NAMALWA (cell line): ENCODE measurements at regions not wholly inside any gene's neighbourhood (a gene's known extent, or its start where the extent isn't known, plus 50 kb on each side); places are given as distances from the start of the nearest gene placed in this dataset.
"Not testable (repeated sequence)": the region's sequence is repeated elsewhere in the genome, so short reads cannot be mapped to it uniquely, and the experiment has no call there.

Source experiments
- DNase-seq: peaks from one replicate; pipeline ENCODE4 v3.0.0-alpha.2; 2015; ENCODE audit warnings: low spot score

DNA sequence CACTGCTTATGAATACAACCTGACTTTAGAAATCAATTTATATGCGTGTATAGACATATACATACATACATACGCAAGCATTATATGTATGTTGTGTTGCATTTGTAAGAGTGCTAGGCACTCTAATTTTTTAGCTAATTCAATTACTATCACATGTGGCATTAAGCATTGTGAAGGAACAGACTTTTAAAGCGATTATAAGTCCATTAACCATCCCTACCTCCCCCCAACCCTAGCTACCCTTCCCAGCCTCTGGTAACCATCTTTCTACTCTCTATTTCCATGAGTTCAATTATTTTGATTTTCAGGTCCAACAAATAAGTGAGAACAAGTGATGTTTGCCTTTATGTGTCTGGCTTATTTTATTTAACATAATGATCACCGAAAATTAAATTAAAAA is 453.8 kb downstream of the DOK5 start:
- no peak for DNase-seq

DNA sequence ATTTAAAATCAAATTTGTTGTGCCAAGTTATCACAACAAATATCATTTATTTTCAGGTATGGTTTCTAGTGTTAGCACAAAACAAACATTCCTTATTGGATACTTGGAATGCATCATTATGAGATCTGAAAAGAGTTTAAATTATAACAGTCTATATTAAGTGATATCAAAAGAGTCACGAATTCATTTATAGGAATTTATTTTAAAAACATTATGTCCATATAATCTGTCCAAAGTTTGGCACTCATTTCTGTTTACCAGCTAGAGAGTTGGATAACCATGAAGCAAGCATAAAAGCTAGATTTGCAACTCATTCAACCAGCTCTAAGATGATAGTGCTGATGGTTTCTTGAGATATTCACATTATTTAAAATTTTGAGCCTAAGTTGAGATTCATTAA is 453.2 kb downstream of the DOK5 start:
- no peak for DNase-seq

DNA sequence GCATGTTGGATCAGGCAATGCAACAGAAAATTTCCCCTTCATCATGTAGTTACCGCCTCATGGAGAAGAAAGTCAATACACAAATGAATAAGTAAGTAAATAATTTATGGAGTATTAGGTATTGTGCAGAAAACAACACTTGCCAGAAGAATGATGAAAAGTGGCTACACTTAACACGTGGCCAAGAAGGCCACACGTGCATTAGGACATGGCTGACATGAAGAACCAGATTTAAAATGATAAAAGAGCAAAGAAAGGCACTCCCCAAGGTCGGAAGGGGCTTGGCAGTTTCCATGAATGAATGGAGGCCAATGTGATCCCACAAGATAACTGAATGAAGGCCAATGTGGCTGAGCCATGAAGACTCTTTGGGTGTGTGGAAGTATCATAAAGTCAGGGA is 447.2 kb downstream of the DOK5 start:
- DNase-seq, result no peak

DNA sequence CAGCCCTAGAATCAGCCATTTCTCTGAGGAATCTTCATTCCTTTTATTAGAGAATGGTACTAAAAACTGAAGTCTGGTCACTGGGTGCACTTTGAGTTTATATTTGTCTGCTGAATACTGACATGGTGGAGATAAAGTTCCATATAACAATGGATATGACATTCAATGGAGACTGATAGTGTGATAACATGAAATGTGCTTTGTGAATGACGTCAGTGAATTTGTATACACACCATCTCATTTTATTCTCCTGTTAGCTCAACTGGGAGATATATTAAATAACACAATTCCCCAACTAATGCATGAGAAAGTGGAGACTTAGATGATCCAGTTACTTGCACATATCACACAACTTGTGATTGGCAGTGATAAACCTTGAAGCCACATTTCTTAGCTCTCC is 446.7 kb downstream of the DOK5 start:
- no peak for DNase-seq

DNA sequence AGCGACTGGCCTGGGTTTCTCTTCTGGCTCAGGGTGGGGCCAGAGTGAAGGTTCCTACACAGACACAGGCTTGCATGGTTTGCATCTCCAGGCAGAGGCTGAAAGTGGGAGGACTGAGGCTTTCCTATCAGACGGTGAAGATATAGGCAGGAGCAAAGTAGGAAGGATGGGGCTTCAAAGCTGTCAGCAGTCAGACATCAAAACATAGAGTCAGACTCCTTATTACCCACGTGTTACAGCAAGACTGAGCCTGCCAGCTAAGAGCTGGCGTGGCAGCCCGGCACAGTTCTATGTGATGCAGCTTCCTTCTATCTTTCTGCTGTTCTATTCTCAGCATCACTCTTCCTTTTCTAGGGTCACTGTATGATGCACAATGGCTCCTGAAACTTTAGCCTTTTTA is 445.1 kb downstream of the DOK5 start:
- DNase-seq, result no peak

DNA sequence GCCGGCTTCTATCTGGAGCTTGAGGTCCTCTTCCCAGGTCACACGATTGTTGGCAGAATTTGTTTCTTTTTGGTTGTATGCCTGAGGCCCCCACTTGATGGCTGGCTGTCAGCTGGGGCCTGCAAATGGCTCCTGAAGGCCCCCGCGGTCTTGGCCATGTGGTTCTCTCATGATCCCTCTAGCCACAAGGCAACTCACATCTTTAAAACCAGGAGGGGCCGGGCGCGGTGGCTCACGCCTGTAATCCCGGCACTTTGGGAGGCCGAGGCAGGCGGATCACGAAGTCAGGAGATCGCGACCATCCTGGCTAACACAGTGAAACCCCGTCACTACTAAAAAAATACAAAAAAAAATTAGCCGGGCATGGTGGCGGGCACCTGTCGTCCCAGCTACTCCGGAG is 443.6 kb downstream of the DOK5 start:
- DNase-seq, result not testable (repeated sequence)

DNA sequence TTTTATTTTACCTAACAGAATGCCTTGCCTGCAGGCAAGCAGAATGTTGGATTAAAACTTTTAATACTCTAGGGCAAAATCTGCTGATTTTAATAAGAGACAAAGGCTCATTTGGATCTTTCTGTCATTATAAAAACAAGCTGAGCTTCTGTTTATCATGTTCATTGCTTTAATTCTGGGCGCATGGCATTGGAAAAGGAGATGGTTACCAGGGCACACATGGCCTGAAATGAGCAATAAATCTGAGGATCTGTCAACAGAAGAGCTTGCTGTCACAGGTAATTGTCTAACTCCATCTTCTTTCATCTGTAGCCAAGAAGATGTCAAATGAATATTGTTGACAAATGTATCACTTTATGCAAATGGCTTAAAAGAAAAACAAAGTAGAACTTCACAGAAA is 439.6 kb downstream of the DOK5 start:
- DNase-seq, result no peak

DNA sequence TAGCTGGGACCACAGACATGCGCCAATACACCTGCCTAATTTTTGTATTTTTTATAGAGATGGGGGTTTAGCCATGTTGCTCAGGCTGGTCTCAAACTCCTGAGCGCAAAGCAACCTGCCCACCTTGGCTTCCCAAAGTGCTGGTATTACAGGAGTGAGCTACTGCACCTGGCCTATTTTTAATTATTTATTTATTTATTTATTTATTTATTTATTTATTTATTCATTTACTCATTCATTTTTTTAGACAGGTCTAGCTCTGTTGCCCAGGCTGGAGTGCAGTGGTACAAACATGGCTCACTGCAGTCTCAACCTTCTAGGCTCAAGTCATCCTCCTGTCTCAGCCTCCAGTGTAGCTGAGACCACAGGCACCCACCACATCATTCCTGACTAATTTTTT is 434.3 kb downstream of the DOK5 start:
- no peak for DNase-seq

DNA sequence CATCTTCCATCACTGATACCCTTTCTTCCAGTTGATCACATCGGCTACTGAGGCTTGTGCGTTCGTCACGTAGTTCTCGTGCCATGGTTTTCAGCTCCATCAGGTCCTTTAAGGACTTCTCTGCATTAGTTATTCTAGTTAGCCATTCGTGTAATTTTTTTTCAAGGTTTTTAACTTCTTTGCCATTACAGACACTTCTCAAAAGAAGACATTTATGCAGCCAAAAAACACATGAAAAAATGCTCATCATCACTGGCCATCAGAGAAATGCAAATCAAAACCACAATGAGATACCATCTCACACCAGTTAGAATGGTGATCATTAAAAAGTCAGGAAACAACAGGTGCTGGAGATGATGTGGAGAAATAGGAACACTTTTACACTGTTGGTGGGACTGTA is 430.7 kb downstream of the DOK5 start:
- DNase-seq, result not testable (repeated sequence)

DNA sequence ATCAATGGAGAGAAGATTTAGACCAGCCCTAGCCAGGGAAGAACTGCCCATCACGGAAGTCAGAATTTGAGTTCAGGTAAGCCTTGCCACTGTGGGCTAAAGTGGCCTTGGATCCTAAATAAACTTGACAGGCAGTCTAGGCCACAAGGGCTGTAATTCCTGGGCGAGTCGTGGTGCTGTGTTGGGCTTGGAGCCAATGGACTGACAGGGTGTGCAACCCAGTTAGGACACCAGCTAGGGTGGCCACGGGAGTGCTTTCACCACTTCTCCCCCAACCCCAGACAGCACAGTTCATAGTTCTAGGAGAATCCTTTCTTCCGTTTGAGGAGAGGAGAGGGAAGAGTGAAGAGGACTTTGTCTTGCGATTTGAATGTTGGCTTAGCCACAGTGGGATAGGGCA is 422.4 kb downstream of the DOK5 start:
- no peak for DNase-seq

DNA sequence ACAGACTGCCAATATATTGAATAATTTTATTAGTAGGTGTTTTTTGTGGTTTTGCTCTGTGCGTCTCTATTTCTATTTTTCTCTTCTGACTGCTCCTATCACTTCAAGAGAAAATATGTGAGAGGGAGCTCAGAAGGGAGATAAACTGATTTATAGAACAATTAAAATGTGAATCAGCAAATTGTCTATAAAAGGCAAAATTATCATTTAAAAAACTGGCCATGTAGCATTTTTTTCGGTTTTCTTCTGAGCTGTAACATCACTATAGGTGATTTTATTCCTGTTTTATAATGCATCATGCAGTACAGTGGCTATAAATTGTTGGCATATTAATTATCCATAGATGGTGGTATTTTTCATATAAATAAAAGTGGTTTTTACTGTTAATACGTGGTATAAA is 416.5 kb downstream of the DOK5 start:
- no peak for DNase-seq

DNA sequence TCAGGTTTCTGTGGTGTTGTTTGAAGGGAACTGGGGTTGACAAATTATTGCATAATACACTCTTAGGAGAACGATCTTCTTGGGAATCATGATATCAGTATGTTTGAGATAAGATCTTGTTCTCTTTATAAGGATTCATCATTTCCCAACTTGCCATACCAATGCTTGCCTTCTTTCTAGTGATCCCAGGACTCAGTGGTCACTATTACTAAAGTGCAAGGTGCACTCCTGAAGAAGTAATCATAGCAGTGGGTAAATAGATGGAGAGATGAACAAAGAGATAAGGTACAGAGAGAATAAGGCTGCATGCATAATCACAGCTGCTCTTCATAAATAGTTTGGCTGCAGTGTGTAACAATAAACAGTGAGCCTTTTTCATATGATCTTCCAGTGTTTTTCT is 404.0 kb downstream of the DOK5 start:
- DNase-seq, result no peak

DNA sequence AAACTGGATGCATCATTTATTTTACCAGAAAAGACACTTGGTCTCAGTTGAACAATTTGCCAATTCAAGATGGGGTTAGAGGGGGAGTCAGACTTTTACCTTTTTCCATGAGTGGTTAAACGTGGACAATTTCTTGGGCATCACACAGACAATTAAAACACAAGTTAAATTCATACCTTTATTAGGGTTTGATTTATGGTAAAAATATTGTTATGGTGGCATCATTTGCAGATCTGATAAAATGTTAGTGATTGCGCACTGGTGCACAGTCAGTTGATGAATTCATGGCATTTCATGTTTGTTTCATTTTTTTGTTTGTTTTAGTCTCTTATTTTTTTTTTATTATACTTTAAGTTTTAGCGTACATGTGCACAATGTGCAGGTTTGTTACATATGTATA is 399.9 kb downstream of the DOK5 start:
- no peak for DNase-seq

DNA sequence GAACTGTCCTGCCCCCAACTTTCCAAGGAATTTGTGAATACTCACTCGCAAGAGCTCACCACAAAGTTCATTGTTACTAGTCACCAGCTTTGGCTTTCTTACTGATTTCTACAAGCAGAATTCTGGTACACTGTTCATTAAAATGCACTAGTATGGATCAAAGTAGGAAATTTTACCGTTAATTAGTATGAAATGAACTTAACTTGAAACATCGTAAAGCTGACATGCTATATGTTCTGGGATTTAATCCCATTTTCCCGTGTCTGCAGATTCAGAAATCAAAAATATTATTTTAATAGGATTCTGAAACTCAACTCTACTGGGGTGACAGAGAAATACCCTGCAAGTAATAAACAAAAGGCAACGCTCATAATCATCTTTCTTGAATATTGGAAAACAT is 399.3 kb downstream of the DOK5 start:
- no peak for DNase-seq

DNA sequence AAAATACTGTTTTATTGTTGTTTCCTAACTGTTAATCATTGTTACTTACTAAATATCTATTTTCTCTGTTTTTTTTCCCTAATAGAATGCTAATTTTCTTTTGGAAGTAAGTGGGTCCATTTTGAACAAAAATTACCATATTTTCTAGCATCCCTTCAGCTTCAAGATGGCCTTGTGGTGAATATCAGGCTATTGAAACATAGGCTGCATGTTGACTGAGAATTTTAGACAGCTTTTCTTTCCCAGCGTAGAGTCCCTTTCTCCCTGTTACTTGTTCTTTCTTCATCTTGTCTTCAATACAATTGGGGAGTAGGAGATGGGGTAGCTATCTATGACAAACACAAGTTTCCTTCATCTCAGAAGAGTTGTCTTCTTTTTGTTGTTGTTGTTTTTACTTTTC is 397.0 kb downstream of the DOK5 start:
- no peak for DNase-seq

DNA sequence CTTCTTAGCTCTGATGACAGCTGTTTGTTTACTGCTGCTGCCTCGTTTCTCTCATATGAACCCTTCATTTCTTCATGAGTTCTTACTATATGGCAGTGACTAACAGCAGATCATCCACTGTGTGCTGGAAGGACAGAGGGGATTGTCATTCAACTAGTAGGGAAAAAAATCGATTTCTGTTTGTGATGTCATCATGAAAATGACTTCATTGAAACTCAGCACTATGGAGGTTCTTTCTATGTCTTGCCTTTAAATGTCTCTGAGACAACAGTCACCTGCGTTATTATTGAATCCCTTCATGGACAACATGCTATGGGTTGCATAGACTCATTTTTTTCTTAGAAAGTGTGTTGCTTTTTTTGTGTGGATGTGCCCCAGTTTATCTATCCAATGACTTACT is 394.4 kb downstream of the DOK5 start:
- no peak for DNase-seq

DNA sequence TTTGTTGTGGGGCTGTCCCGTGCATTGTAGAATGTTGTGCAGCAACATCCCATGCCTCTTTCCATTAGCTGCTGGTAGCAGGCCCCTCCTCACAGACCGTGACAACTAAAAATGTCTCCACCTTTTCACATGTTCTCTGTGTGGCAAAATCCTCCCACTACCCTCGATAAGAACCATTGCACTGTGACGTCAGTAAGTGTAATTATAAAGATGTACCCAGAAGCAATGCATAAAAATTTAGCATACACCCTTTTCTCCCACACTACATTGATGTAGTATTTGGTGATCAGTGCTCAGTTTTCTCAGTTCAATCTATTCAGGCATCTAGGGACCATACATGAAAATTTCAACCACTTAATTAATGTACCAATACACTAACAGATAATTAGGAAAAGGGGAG is 389.9 kb downstream of the DOK5 start:
- no peak for DNase-seq

DNA sequence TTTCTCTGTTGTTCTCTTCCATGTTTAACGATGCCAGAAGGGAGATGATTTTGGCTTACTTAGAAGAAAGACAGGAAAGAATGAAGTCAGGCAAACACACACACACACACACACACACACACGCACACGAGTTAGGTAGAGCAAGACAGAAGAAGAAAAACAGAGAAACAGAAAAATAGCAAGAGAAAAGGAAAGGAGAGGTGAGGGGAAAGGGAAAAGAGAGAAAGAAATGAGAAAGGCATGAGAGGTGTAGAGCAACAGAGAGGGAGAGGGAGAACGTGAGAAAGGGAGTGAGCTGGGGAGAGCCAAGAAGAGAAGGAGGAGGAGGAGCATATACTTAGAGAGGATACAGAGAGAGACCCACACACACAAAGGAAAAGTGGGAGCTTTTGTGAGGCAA is 385.3 kb downstream of the DOK5 start:
- DNase-seq, result no peak

DNA sequence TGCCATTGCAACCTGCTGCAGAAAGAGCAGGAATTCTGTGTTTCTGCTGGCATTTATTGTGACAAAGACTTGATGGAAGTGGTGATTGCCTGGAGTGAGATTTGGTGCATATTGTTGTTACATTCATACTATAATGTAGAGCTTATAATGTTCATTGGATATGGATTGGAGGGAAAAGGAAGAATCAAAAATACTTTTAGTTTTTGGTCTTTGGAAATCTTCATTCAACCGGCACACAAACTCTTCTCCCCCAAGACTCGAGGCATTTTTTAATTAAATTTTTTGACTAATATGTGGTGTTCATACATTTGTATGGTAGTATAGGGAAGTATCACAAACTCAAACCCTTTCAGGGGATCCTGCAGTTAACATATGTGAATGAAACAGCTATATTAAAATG is 380.8 kb downstream of the DOK5 start:
- no peak for DNase-seq

DNA sequence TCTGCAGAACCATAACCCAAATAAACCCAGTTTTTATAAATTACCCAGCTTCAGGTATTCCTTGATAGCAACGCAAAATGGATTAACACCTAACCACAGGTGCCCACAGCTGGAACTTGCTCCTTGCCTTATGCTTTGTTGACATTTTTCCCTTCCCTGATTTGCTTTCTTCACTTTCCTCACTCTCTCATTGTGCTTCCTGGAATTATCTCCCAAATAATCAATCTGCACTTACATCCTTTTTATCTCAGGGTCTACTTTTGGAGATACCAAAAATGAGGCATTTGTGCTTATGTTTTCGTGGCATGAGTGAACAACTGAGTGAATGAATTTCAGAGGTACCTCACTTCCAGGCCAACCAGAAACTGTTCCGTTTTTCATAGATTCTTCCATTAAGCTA is 374.3 kb downstream of the DOK5 start:
- no peak for DNase-seq

DNA sequence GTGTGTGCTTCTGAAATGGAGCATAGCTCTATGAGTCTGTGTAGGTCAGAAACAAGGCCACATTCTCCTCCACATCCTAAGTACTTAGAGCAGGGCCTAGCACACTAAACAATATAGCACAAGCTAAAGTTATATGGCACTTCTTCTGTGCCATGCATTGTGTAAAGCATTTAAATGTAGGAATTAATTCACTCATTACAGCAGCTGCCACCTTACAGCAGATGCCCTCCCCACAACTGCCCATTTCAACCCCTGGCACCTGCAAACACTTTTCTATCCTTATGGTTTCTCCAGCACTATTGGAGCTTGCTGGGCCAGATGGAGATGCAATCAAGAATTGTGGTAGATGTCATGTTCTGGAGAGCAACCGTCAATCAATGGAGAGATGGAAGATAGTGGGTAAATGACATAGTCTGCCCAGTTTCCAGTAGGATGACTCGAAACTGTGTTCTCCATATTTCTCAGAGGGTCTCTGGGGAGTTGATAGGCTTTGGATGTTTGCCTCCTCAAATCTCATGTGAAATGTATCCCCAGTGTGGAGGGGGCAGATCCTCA is 373.7 kb downstream of the DOK5 start:
- no peak for DNase-seq

DNA sequence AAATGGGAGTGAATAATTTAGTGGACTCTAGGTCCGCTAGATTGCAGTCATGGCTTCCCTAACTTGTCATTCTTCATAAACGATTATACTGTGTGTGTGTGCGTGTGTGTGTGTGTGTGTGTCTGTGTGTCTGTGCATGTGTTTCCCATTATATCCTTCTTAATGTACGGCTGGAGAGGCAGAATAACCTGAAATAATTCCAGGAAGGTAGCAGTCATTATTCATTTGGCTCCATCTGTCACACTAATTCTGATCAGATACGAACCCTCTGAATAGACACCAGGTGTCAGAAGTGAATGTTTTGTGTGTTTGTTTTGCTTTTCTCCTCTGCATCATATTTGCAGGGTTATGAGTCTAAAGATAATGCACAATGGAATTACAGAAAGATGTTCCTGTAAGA is 372.9 kb downstream of the DOK5 start:
- DNase-seq, result no peak

DNA sequence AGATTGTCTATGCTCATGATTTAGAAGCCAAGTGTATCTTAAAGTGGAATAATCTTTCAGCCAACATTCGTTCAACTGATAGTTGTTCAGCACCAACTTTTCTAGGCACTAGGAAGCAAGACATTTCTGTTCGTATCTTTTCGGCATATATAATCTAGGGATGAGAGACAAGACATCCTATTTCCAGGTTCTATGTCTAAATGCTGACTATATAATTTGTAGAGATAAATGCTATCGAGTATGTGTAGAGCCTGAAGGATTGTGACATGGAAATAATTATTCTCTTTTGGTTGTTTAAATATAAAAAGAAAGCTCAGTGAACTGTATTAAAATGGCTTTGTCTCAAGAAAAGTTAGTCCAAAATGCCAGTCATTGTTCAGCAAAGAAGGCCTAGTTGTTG is 371.6 kb downstream of the DOK5 start:
- no peak for DNase-seq

DNA sequence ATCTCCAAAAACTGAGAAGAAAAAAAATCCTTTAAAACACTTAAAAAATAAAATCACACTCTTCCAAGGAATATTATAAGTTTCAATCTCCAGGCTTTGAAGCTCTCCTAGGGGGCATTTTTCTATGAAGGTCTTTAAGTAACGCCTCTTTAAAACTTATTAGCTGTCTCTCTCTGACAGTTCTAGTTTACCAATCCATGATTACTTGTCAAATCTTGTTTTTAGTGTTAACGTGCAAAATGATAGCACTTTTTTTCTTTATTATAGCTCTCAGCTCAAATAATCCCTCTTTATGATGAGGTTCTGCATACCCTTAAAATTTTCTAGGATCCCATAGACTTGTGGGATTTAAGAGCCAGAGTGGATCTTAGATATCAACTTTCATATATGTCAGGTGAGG is 369.0 kb downstream of the DOK5 start:
- DNase-seq, result no peak

DNA sequence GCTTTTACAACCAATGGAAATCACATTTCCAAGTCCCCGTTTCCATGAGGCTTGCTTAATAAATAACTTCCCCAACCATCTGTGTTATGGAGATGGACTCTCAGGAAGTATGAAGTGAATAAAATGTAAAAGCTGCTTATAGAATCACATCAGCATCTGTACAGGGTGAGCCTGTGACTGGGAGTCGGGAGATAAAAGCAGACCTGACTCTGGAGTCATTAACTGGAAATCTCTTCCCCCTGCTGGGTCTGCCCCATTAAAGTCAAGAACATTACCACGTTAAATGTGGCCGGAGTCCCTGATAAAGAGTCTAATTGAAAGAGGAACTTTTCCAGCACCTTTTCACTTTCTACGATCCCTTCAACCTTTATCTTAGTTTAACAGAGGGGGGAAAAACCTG is 368.5 kb downstream of the DOK5 start:
- no peak for DNase-seq
